Trophoblast cell (in vitro differentiated cells and primary cell): ENCODE measurements at regions not wholly inside any gene's neighbourhood (a gene's known extent, or its start where the extent isn't known, plus 50 kb on each side); places are given as distances from the start of the nearest gene placed in this dataset.

Experiments used
- DNase-seq, 2 donors: peaks; one replicate each; pipeline ENCODE4 v3.0.0-alpha.2; 2016
- H2AFZ ChIP-seq: 2 replicates; pipeline ENCODE4 v1.6.1; 2013; ENCODE audit warnings: low read length, moderate library complexity, mild to moderate bottlenecking; ENCODE audit not compliant: insufficient read depth, poor library complexity
- H2AK5ac ChIP-seq: 2 replicates; pipeline ENCODE4 v1.6.1; 2013; ENCODE audit warnings: mild to moderate bottlenecking, low read length
- H2BK120ac ChIP-seq: 2 replicates; pipeline ENCODE4 v1.6.1; 2013; ENCODE audit warnings: low read length, mild to moderate bottlenecking, moderate library complexity; ENCODE audit not compliant: insufficient read depth, poor library complexity
- H2BK12ac ChIP-seq: 2 replicates; pipeline ENCODE4 v1.6.1; 2013; ENCODE audit warnings: mild to moderate bottlenecking, low read length, moderate library complexity
- H2BK5ac ChIP-seq: 2 replicates; pipeline ENCODE4 v1.6.1; 2013; ENCODE audit warnings: low read length, low read depth, moderate library complexity, mild to moderate bottlenecking; ENCODE audit not compliant: poor library complexity
- H3K14ac ChIP-seq: 2 replicates; pipeline ENCODE4 v1.6.1; 2013; ENCODE audit warnings: mild to moderate bottlenecking, low read length
- H3K18ac ChIP-seq: 2 replicates; pipeline ENCODE4 v1.6.1; 2013; ENCODE audit warnings: mild to moderate bottlenecking, low read length
- H3K23ac ChIP-seq: 2 replicates; pipeline ENCODE4 v1.6.1; 2013; ENCODE audit warnings: low read length
- H3K27ac ChIP-seq: 2 replicates; pipeline ENCODE4 v1.5.1; 2013; ENCODE audit warnings: low read depth, mild to moderate bottlenecking, inconsistent platforms, low read length, moderate library complexity
- H3K27me3 ChIP-seq: 2 replicates; pipeline ENCODE4 v1.6.1; 2013; ENCODE audit warnings: inconsistent platforms, mild to moderate bottlenecking, low read length, moderate library complexity; ENCODE audit not compliant: insufficient read depth
- H3K36me3 ChIP-seq, 2 experiments: 1 replicate in 1 of 2; 2 replicates in 1 of 2; pipeline ENCODE4 v1.6.1; 2013; ENCODE audit warnings: low read length in 2 of 2, mild to moderate bottlenecking in 2 of 2, moderate library complexity in 1 of 2; ENCODE audit not compliant: insufficient read depth in 2 of 2, control insufficient read depth in 1 of 2
- H3K4ac ChIP-seq: 2 replicates; pipeline ENCODE4 v1.6.1; 2013; ENCODE audit warnings: low read depth, mild to moderate bottlenecking, low read length, moderate library complexity
- H3K4me1 ChIP-seq, 2 experiments: 1 replicate in 1 of 2; 2 replicates in 1 of 2; pipeline ENCODE4 v1.6.1; 2013; ENCODE audit warnings: low read length in 2 of 2, mild to moderate bottlenecking in 2 of 2, moderate library complexity in 1 of 2; ENCODE audit not compliant: insufficient read depth in 2 of 2, control insufficient read depth in 1 of 2
- H3K4me2 ChIP-seq: 2 replicates; pipeline ENCODE4 v1.6.1; 2013; ENCODE audit warnings: inconsistent platforms, mild to moderate bottlenecking, low read length, moderate library complexity
- H3K4me3 ChIP-seq: 2 replicates; pipeline ENCODE4 v1.5.1; 2013; ENCODE audit warnings: mild to moderate bottlenecking, low read depth, low read length, inconsistent platforms
- H3K79me1 ChIP-seq: one replicate; pipeline ENCODE4 v1.6.1; 2013; ENCODE audit warnings: low read length
- H3K79me2 ChIP-seq: 2 replicates; pipeline ENCODE4 v1.6.1; 2013; ENCODE audit warnings: low read length, mild to moderate bottlenecking; ENCODE audit not compliant: control insufficient read depth, insufficient read depth, poor library complexity
- H3K9ac ChIP-seq: 2 replicates; pipeline ENCODE4 v1.6.1; 2013; ENCODE audit warnings: mild to moderate bottlenecking, low read length
- H3K9me3 ChIP-seq: 2 replicates; pipeline ENCODE4 v1.6.1; 2013; ENCODE audit warnings: low read depth, mild to moderate bottlenecking, control low read depth, inconsistent platforms, low read length; ENCODE audit not compliant: insufficient read depth
- H4K12ac ChIP-seq: 2 replicates; pipeline ENCODE4 v1.6.1; 2013; ENCODE audit warnings: low read depth, mild to moderate bottlenecking, low read length, moderate library complexity
- H4K8ac ChIP-seq: 2 replicates; pipeline ENCODE4 v1.6.1; 2013; ENCODE audit warnings: low read depth, mild to moderate bottlenecking, low read length, moderate library complexity
- H4K91ac ChIP-seq: one replicate; pipeline ENCODE4 v1.6.1; 2013; ENCODE audit warnings: low read depth, mild to moderate bottlenecking, low read length, moderate library complexity
- WGBS: extraction: QIAGEN DNeasy Blood & Tissue Kit; methylation state at CpG from one replicate; pipeline ENCODE4 v1.1.7; 2013; ENCODE audit warnings: missing lambda C conversion rate; ENCODE audit not compliant: insufficient read length, insufficient coverage; ENCODE audit errors: extremely low coverage; 5-methylcytosine and 5-hydroxymethylcytosine counted together

- Histone ChIP-seq H3K23ac (no peak overlapping the region), H3K4ac (no peak overlapping the region), H2BK120ac (no peak overlapping the region), H3K4me3 (no peak overlapping the region), H3K27ac (no peak overlapping the region), H3K79me2 (no peaks in the 10 kb centered on the region), H2BK5ac (no peak overlapping the region), H3K9ac (no peak overlapping the region), H3K14ac (no peak overlapping the region), H2BK12ac (no peak overlapping the region), H3K4me1 (no peaks in the 10 kb centered on the region), H3K79me1 (no peaks in the 10 kb centered on the region), H3K36me3 (no peaks in the 10 kb centered on the region), H3K9me3 (peaks cover 1% of the 10 kb centered on the region), H3K4me2 (no peak overlapping the region), H3K18ac (no peak overlapping the region), H2AFZ (no peak overlapping the region), H4K12ac (no peak overlapping the region), H3K27me3 (no peaks in the 10 kb centered on the region), H2AK5ac (no peak overlapping the region), H4K8ac (no peak overlapping the region), H4K91ac (no peak overlapping the region)
- no peak for DNase-seq
Observed at GRCh38 chr6:140217283-140217682, 842.8 kb upstream of the CITED2 start.

- H4K12ac ChIP-seq, result no peak overlapping the region
- H3K4me2 ChIP-seq, result no peak overlapping the region
- no peak overlapping the region for H3K4me3 ChIP-seq
- H3K36me3 ChIP-seq, result no peaks in the 10 kb centered on the region
- no peak overlapping the region for H4K91ac ChIP-seq
- H4K8ac ChIP-seq, result no peak overlapping the region
- no peak overlapping the region for H2BK5ac ChIP-seq
- no peak overlapping the region for H3K14ac ChIP-seq
- no peak overlapping the region for H2BK12ac ChIP-seq
- no peaks in the 10 kb centered on the region for H3K9me3 ChIP-seq
- H3K79me1 ChIP-seq, result no peaks in the 10 kb centered on the region
- H3K18ac ChIP-seq, result no peak overlapping the region
- no peak overlapping the region for H2AFZ ChIP-seq
- H2AK5ac ChIP-seq, result no peak overlapping the region
- H3K27ac ChIP-seq, result no peak overlapping the region
- H2BK120ac ChIP-seq, result no peak overlapping the region
- no CpG with 5 or more reads among the region's 1 CpG for WGBS
- H3K27me3 ChIP-seq, result no peaks in the 10 kb centered on the region
- H3K4me1 ChIP-seq, result no peaks in the 10 kb centered on the region
- no peak for DNase-seq
- no peak overlapping the region for H3K9ac ChIP-seq
- no peaks in the 10 kb centered on the region for H3K79me2 ChIP-seq
- H3K23ac ChIP-seq, result no peak overlapping the region
- H3K4ac ChIP-seq, result no peak overlapping the region
Observed at GRCh38 chr6:140209775-140210174, 835.3 kb upstream of the CITED2 start.

- no peaks in the 10 kb centered on the region for H3K27me3 ChIP-seq
- H3K14ac ChIP-seq, result no peak overlapping the region
- no peaks in the 10 kb centered on the region for H3K79me2 ChIP-seq
- no peak overlapping the region for H3K4ac ChIP-seq
- H2AK5ac ChIP-seq, result no peak overlapping the region
- H3K9ac ChIP-seq, result no peak overlapping the region
- DNase-seq, result no peak
- no peaks in the 10 kb centered on the region for H3K4me1 ChIP-seq
- no peak overlapping the region for H3K18ac ChIP-seq
- no peak overlapping the region for H3K23ac ChIP-seq
- no peak overlapping the region for H4K12ac ChIP-seq
- H2BK120ac ChIP-seq, result no peak overlapping the region
- no peak overlapping the region for H2AFZ ChIP-seq
- no peaks in the 10 kb centered on the region for H3K9me3 ChIP-seq
- H3K79me1 ChIP-seq, result no peaks in the 10 kb centered on the region
- no peak overlapping the region for H3K27ac ChIP-seq
- no peak overlapping the region for H4K8ac ChIP-seq
- no peaks in the 10 kb centered on the region for H3K36me3 ChIP-seq
- H4K91ac ChIP-seq, result no peak overlapping the region
- no peak overlapping the region for H2BK5ac ChIP-seq
- H3K4me3 ChIP-seq, result no peak overlapping the region
- H2BK12ac ChIP-seq, result no peak overlapping the region
- H3K4me2 ChIP-seq, result no peak overlapping the region
- no CpG with 5 or more reads among the region's 5 CpGs for WGBS
Observed at GRCh38 chr6:140208286-140208685, 833.8 kb upstream of the CITED2 start.

- H3K18ac ChIP-seq, result no peak overlapping the region
- WGBS, result no CpG with 5 or more reads among the region's 12 CpGs
- no peak overlapping the region for H4K12ac ChIP-seq
- H3K23ac ChIP-seq, result no peak overlapping the region
- H4K8ac ChIP-seq, result no peak overlapping the region
- H3K79me2 ChIP-seq, result no peaks in the 10 kb centered on the region
- H4K91ac ChIP-seq, result no peak overlapping the region
- no peaks in the 10 kb centered on the region for H3K36me3 ChIP-seq
- H3K4ac ChIP-seq, result no peak overlapping the region
- no peaks in the 10 kb centered on the region for H3K9me3 ChIP-seq
- H2AFZ ChIP-seq, result no peak overlapping the region
- no peaks in the 10 kb centered on the region for H3K4me1 ChIP-seq
- H3K14ac ChIP-seq, result no peak overlapping the region
- no peaks in the 10 kb centered on the region for H3K27me3 ChIP-seq
- H3K79me1 ChIP-seq, result no peaks in the 10 kb centered on the region
- DNase-seq, result no peak
- H2BK12ac ChIP-seq, result no peak overlapping the region
- no peak overlapping the region for H3K4me3 ChIP-seq
- no peak overlapping the region for H2BK120ac ChIP-seq
- no peak overlapping the region for H3K27ac ChIP-seq
- no peak overlapping the region for H2BK5ac ChIP-seq
- H3K9ac ChIP-seq, result no peak overlapping the region
- no peak overlapping the region for H2AK5ac ChIP-seq
- no peak overlapping the region for H3K4me2 ChIP-seq
Observed at GRCh38 chr6:140205795-140206593, 831.5 kb upstream of the CITED2 start.
